Trophoblast cell (in vitro differentiated cells and primary cell): ENCODE measurements at regions not wholly inside any gene's neighbourhood (a gene's known extent, or its start where the extent isn't known, plus 50 kb on each side); places are given as distances from the start of the nearest gene placed in this dataset.

Source experiments
- DNase-seq, 2 donors: peaks; one replicate each; pipeline ENCODE4 v3.0.0-alpha.2; 2016
- H2AFZ ChIP-seq: 2 replicates; pipeline ENCODE4 v1.6.1; 2013; ENCODE audit warnings: low read length, moderate library complexity, mild to moderate bottlenecking; ENCODE audit not compliant: insufficient read depth, poor library complexity
- H2AK5ac ChIP-seq: 2 replicates; pipeline ENCODE4 v1.6.1; 2013; ENCODE audit warnings: mild to moderate bottlenecking, low read length
- H2BK120ac ChIP-seq: 2 replicates; pipeline ENCODE4 v1.6.1; 2013; ENCODE audit warnings: low read length, mild to moderate bottlenecking, moderate library complexity; ENCODE audit not compliant: insufficient read depth, poor library complexity
- H2BK12ac ChIP-seq: 2 replicates; pipeline ENCODE4 v1.6.1; 2013; ENCODE audit warnings: mild to moderate bottlenecking, low read length, moderate library complexity
- H2BK5ac ChIP-seq: 2 replicates; pipeline ENCODE4 v1.6.1; 2013; ENCODE audit warnings: low read length, low read depth, moderate library complexity, mild to moderate bottlenecking; ENCODE audit not compliant: poor library complexity
- H3K14ac ChIP-seq: 2 replicates; pipeline ENCODE4 v1.6.1; 2013; ENCODE audit warnings: mild to moderate bottlenecking, low read length
- H3K18ac ChIP-seq: 2 replicates; pipeline ENCODE4 v1.6.1; 2013; ENCODE audit warnings: mild to moderate bottlenecking, low read length
- H3K23ac ChIP-seq: 2 replicates; pipeline ENCODE4 v1.6.1; 2013; ENCODE audit warnings: low read length
- H3K27ac ChIP-seq: 2 replicates; pipeline ENCODE4 v1.5.1; 2013; ENCODE audit warnings: low read depth, mild to moderate bottlenecking, inconsistent platforms, low read length, moderate library complexity
- H3K27me3 ChIP-seq: 2 replicates; pipeline ENCODE4 v1.6.1; 2013; ENCODE audit warnings: inconsistent platforms, mild to moderate bottlenecking, low read length, moderate library complexity; ENCODE audit not compliant: insufficient read depth
- H3K36me3 ChIP-seq, 2 experiments: 1 replicate in 1 of 2; 2 replicates in 1 of 2; pipeline ENCODE4 v1.6.1; 2013; ENCODE audit warnings: low read length in 2 of 2, mild to moderate bottlenecking in 2 of 2, moderate library complexity in 1 of 2; ENCODE audit not compliant: insufficient read depth in 2 of 2, control insufficient read depth in 1 of 2
- H3K4ac ChIP-seq: 2 replicates; pipeline ENCODE4 v1.6.1; 2013; ENCODE audit warnings: low read depth, mild to moderate bottlenecking, low read length, moderate library complexity
- H3K4me1 ChIP-seq, 2 experiments: 1 replicate in 1 of 2; 2 replicates in 1 of 2; pipeline ENCODE4 v1.6.1; 2013; ENCODE audit warnings: low read length in 2 of 2, mild to moderate bottlenecking in 2 of 2, moderate library complexity in 1 of 2; ENCODE audit not compliant: insufficient read depth in 2 of 2, control insufficient read depth in 1 of 2
- H3K4me2 ChIP-seq: 2 replicates; pipeline ENCODE4 v1.6.1; 2013; ENCODE audit warnings: inconsistent platforms, mild to moderate bottlenecking, low read length, moderate library complexity
- H3K4me3 ChIP-seq: 2 replicates; pipeline ENCODE4 v1.5.1; 2013; ENCODE audit warnings: mild to moderate bottlenecking, low read depth, low read length, inconsistent platforms
- H3K79me1 ChIP-seq: one replicate; pipeline ENCODE4 v1.6.1; 2013; ENCODE audit warnings: low read length
- H3K79me2 ChIP-seq: 2 replicates; pipeline ENCODE4 v1.6.1; 2013; ENCODE audit warnings: low read length, mild to moderate bottlenecking; ENCODE audit not compliant: control insufficient read depth, insufficient read depth, poor library complexity
- H3K9ac ChIP-seq: 2 replicates; pipeline ENCODE4 v1.6.1; 2013; ENCODE audit warnings: mild to moderate bottlenecking, low read length
- H3K9me3 ChIP-seq: 2 replicates; pipeline ENCODE4 v1.6.1; 2013; ENCODE audit warnings: low read depth, mild to moderate bottlenecking, control low read depth, inconsistent platforms, low read length; ENCODE audit not compliant: insufficient read depth
- H4K12ac ChIP-seq: 2 replicates; pipeline ENCODE4 v1.6.1; 2013; ENCODE audit warnings: low read depth, mild to moderate bottlenecking, low read length, moderate library complexity
- H4K8ac ChIP-seq: 2 replicates; pipeline ENCODE4 v1.6.1; 2013; ENCODE audit warnings: low read depth, mild to moderate bottlenecking, low read length, moderate library complexity
- H4K91ac ChIP-seq: one replicate; pipeline ENCODE4 v1.6.1; 2013; ENCODE audit warnings: low read depth, mild to moderate bottlenecking, low read length, moderate library complexity
- WGBS: extraction: QIAGEN DNeasy Blood & Tissue Kit; methylation state at CpG from one replicate; pipeline ENCODE4 v1.1.7; 2013; ENCODE audit warnings: missing lambda C conversion rate; ENCODE audit not compliant: insufficient read length, insufficient coverage; ENCODE audit errors: extremely low coverage; 5-methylcytosine and 5-hydroxymethylcytosine counted together

- no peak for DNase-seq
- no peaks in the 10 kb centered on the region for H3K27me3 ChIP-seq
- peaks cover 4% of the 10 kb centered on the region for H3K79me1 ChIP-seq
- no peak overlapping the region for H4K8ac ChIP-seq
- no peak overlapping the region for H3K9ac ChIP-seq
- H4K91ac ChIP-seq, result no peak overlapping the region
- H2BK5ac ChIP-seq, result no peak overlapping the region
- H3K9me3 ChIP-seq, result no peaks in the 10 kb centered on the region
- no peak overlapping the region for H3K4me2 ChIP-seq
- no peak overlapping the region for H2BK120ac ChIP-seq
- H3K4me1 ChIP-seq, result no peaks in the 10 kb centered on the region
- no peak overlapping the region for H2AFZ ChIP-seq
- WGBS, result no CpG with 5 or more reads among the region's 2 CpGs
- H3K27ac ChIP-seq, result no peak overlapping the region
- H3K4ac ChIP-seq, result no peak overlapping the region
- no peaks in the 10 kb centered on the region for H3K79me2 ChIP-seq
- no peak overlapping the region for H4K12ac ChIP-seq
- H3K18ac ChIP-seq, result no peak overlapping the region
- no peak overlapping the region for H3K4me3 ChIP-seq
- no peak overlapping the region for H3K23ac ChIP-seq
- H3K36me3 ChIP-seq, result no peaks in the 10 kb centered on the region
- H3K14ac ChIP-seq, result no peak overlapping the region
- no peak overlapping the region for H2BK12ac ChIP-seq
- H2AK5ac ChIP-seq, result no peak overlapping the region
Measured at GRCh38 chr4:128465523-128465922, 177.9 kb upstream of the PGRMC2 start.

DNA sequence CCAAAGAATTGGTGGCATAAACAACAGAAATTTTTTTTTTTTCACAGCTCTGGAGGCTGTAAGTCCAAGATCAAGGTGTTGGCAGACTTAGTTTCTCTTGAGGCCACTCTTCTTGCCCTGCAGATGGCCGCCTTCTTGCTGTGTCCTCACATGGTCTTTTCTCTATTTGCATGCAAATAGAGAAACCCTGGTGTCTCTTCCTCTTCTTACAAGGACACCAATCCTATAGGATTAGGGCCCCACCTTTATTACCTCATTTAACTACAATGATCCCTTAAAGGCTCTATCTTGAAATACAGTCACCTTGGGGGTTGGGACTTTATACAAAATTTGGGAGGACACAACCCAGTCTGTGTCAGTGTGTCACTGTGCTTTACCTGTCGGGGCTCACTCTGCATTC, 175.4 kb upstream of the PGRMC2 start:
- Histone ChIP-seq H3K14ac (no peak overlapping the region), H2BK12ac (no peak overlapping the region), H3K4me3 (no peak overlapping the region), H3K27ac (no peak overlapping the region), H3K9me3 (no peaks in the 10 kb centered on the region), H4K91ac (no peak overlapping the region), H3K18ac (no peak overlapping the region), H3K4me1 (no peaks in the 10 kb centered on the region), H3K36me3 (no peaks in the 10 kb centered on the region), H3K79me2 (no peaks in the 10 kb centered on the region), H2AFZ (no peak overlapping the region), H3K27me3 (no peaks in the 10 kb centered on the region), H3K79me1 (peaks cover 4% of the 10 kb centered on the region), H2AK5ac (no peak overlapping the region), H3K4ac (no peak overlapping the region), H3K23ac (no peak overlapping the region), H4K12ac (no peak overlapping the region), H3K4me2 (no peak overlapping the region), H4K8ac (no peak overlapping the region), H2BK5ac (no peak overlapping the region), H3K9ac (no peak overlapping the region), H2BK120ac (no peak overlapping the region)
- DNase-seq, result no peak
- no CpG with 5 or more reads among the region's 2 CpGs for WGBS

DNA sequence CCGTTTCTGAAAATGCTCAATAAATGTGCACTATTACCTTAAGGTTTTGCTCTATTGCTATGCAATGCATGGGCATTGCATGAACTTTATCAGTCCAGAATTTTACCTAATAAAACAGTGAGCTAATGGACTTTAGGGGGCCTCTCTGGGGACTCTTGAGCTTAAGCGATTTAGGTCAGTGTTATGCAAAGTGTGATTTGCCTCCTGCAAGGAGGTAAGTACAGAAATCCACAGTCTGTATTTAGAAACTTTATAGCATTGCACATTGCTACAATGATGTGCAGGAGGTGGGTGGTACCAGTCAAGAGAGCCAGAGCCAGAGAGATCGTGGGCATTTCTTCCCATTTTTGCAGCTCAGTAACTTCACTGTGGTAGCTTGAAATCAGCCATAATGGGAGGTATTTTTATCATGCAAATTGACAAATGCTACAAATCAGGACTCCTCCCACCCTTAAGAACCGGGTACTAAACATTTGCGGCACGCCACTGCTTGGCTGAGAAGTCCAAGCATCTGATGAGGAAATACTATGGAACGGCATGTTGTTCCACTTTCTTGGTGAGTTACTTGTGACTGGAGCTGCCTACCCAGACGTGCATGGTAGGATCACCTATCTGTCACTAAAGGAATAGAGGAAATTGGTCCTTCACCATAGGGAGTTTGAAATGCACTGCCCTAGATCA, 174.6 kb upstream of the PGRMC2 start:
- Histone ChIP-seq H2BK12ac (no peak overlapping the region), H4K12ac (no peak overlapping the region)
- WGBS, result no CpG with 5 or more reads among the region's 8 CpGs

GRCh38 chr4:128461291-128462102, 173.9 kb upstream of the PGRMC2 start:
- H2BK5ac ChIP-seq, result no peak overlapping the region
- H4K91ac ChIP-seq, result no peak overlapping the region
- WGBS, result no CpG with 5 or more reads among the region's 5 CpGs
- H2BK120ac ChIP-seq, result no peak overlapping the region
- H3K27ac ChIP-seq, result no peak overlapping the region
- no peak overlapping the region for H3K4me3 ChIP-seq
- no peak overlapping the region for H2AK5ac ChIP-seq
- DNase-seq, result peak in 1 of 2 donors; percentile 35
- no peak overlapping the region for H2BK12ac ChIP-seq
- H3K27me3 ChIP-seq, result no peaks in the 10 kb centered on the region
- H2AFZ ChIP-seq, result no peak overlapping the region
- H3K36me3 ChIP-seq, result no peaks in the 10 kb centered on the region
- H3K4ac ChIP-seq, result no peak overlapping the region
- H3K4me1 ChIP-seq, result no peaks in the 10 kb centered on the region
- H4K8ac ChIP-seq, result no peak overlapping the region
- no peaks in the 10 kb centered on the region for H3K79me2 ChIP-seq
- no peaks in the 10 kb centered on the region for H3K9me3 ChIP-seq
- H3K4me2 ChIP-seq, result no peak overlapping the region
- H4K12ac ChIP-seq, result no peak overlapping the region
- H3K79me1 ChIP-seq, result peaks cover 4% of the 10 kb centered on the region
- H3K23ac ChIP-seq, result no peak overlapping the region
- no peak overlapping the region for H3K14ac ChIP-seq
- no peak overlapping the region for H3K18ac ChIP-seq
- H3K9ac ChIP-seq, result no peak overlapping the region

More for the DNA sequence above, 174.6 kb upstream of the PGRMC2 start:
- H3K9me3 ChIP-seq, result no peaks in the 10 kb centered on the region
- no peaks in the 10 kb centered on the region for H3K36me3 ChIP-seq
- H3K4me1 ChIP-seq, result no peaks in the 10 kb centered on the region
- H3K79me1 ChIP-seq, result peaks cover 4% of the 10 kb centered on the region
- no peaks in the 10 kb centered on the region for H3K27me3 ChIP-seq
- DNase-seq, result peak in 1 of 2 donors; percentile 52
- H3K9ac ChIP-seq, result no peak overlapping the region
- H4K8ac ChIP-seq, result no peak overlapping the region
- H2AFZ ChIP-seq, result no peak overlapping the region
- no peak overlapping the region for H3K4ac ChIP-seq
- H2BK5ac ChIP-seq, result no peak overlapping the region
- no peak overlapping the region for H3K4me3 ChIP-seq
- H3K14ac ChIP-seq, result no peak overlapping the region
- H3K27ac ChIP-seq, result no peak overlapping the region
- no peak overlapping the region for H2AK5ac ChIP-seq
- H3K18ac ChIP-seq, result no peak overlapping the region
- H3K23ac ChIP-seq, result no peak overlapping the region
- no peak overlapping the region for H3K4me2 ChIP-seq
- H4K91ac ChIP-seq, result no peak overlapping the region
- H3K79me2 ChIP-seq, result no peaks in the 10 kb centered on the region
- H2BK120ac ChIP-seq, result no peak overlapping the region
